HL-60 (cell line): ENCODE measurements at regions not wholly inside any gene's neighbourhood (a gene's known extent, or its start where the extent isn't known, plus 50 kb on each side); places are given as distances from the start of the nearest gene placed in this dataset.

Experiments
- DNase-seq, 2 experiments: peaks; one replicate each; pipeline ENCODE4 v3.0.0-alpha.2; 2010 to 2020; ENCODE audit warnings: low read depth in 1 of 2, low spot score in 1 of 2
- H3K27ac ChIP-seq: fragments of 250-450 bp; sonication (Bioruptor Pico); replicated peaks from 2 replicates; pipeline ENCODE4 v1.5.1; 2020; ENCODE audit warnings: mild to moderate bottlenecking, moderate library complexity
- H3K27me3 ChIP-seq: fragments of 250-450 bp; sonication (Bioruptor Pico); 2 replicates; pipeline ENCODE4 v1.5.1; 2021; ENCODE audit warnings: mild to moderate bottlenecking, moderate library complexity; ENCODE audit not compliant: insufficient read depth, poor library complexity, severe bottlenecking
- H3K4me3 ChIP-seq: replicated peaks from 2 replicates; pipeline ENCODE4 v1.5.1; 2011; ENCODE audit warnings: mild to moderate bottlenecking, control low read depth, low read length; ENCODE audit not compliant: insufficient read depth
- CTCF ChIP-seq: IDR thresholded peaks from one replicate; pipeline ENCODE4 v1.5.1; 2011; ENCODE audit warnings: low read length, control low read depth, inconsistent platforms; ENCODE audit not compliant: insufficient read depth
- GABPA ChIP-seq: IDR thresholded peaks from 2 replicates; pipeline ENCODE4 v1.6.1; 2012; ENCODE audit warnings: low read depth
- POLR2AphosphoS5 ChIP-seq: IDR thresholded peaks from 2 replicates; pipeline ENCODE4 v1.6.1; 2012; ENCODE audit warnings: low read depth
- SPI1 ChIP-seq: IDR thresholded peaks from 2 replicates; pipeline ENCODE4 v1.6.1; 2012; ENCODE audit warnings: low read depth, mild to moderate bottlenecking, borderline replicate concordance
- TF ChIP-seq, protein P1 (sequence below): IDR thresholded peaks from 2 replicates; pipeline ENCODE4 v1.6.1; 2012; ENCODE audit warnings: low read depth; ENCODE audit not compliant: insufficient replicate concordance

GRCh38 chr20:53840532-53840931 is 229.9 kb downstream of the BCAS1 start:
- no peak for DNase-seq
- Histone ChIP-seq H3K27ac (no peak overlapping the region), H3K4me3 (no peak overlapping the region), H3K27me3 (no peaks in the 10 kb centered on the region)
- TF ChIP-seq POLR2AphosphoS5 (no peak), SPI1 (no peak), CTCF (no peak), GABPA (no peak)
- TF ChIP-seq, protein P1, sequence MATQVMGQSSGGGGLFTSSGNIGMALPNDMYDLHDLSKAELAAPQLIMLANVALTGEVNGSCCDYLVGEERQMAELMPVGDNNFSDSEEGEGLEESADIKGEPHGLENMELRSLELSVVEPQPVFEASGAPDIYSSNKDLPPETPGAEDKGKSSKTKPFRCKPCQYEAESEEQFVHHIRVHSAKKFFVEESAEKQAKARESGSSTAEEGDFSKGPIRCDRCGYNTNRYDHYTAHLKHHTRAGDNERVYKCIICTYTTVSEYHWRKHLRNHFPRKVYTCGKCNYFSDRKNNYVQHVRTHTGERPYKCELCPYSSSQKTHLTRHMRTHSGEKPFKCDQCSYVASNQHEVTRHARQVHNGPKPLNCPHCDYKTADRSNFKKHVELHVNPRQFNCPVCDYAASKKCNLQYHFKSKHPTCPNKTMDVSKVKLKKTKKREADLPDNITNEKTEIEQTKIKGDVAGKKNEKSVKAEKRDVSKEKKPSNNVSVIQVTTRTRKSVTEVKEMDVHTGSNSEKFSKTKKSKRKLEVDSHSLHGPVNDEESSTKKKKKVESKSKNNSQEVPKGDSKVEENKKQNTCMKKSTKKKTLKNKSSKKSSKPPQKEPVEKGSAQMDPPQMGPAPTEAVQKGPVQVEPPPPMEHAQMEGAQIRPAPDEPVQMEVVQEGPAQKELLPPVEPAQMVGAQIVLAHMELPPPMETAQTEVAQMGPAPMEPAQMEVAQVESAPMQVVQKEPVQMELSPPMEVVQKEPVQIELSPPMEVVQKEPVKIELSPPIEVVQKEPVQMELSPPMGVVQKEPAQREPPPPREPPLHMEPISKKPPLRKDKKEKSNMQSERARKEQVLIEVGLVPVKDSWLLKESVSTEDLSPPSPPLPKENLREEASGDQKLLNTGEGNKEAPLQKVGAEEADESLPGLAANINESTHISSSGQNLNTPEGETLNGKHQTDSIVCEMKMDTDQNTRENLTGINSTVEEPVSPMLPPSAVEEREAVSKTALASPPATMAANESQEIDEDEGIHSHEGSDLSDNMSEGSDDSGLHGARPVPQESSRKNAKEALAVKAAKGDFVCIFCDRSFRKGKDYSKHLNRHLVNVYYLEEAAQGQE, result no peak

DNA sequence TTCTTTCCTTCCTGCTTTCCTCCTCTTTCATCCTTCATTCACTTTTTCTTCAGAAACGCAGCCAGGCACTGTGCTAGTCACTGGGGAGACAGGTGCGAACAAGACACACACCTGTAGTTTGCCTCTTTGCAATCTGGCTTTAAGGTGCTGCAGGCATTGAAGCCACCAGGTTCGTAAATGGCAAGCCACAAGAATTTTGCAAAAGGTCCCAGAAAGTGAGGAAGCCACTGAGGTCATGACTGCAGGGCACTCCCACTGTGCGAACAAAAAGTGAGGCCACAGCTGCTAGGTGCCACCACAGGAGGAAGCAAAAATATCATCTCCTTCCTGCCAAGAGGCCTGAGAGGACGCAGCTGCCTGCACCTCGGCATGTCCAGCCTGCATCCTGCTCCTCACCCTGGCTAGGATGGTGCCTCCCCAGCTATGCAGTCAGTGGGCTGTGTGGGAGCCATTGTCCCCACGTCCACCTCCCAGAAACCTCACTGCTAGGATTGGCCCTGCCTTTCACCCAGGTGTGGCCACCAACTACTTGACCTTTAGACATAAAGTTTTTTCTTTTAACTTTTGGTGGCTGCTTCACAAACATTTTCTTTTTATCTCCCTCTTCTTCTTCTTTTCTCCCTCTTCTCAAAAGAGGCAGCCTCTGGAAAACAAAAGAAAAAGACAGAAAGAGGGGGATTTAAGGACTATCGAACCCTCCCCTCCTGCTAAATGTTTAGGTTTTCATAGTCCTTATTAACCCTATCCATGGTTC is 230.8 kb downstream of the BCAS1 start:
- DNase-seq, result peak; percentile 80 to 95
- TF ChIP-seq SPI1, result peak; percentile 56; the same call in 1 of the 2 replicates
- TF ChIP-seq POLR2AphosphoS5, result peak; percentile 88
- TF ChIP-seq GABPA, result 0 out of 2 replicates have a peak, but pooled peaks have one; percentile 22
- TF ChIP-seq CTCF, result no peak
- TF ChIP-seq, protein P1, result no peak
- Histone ChIP-seq H3K4me3 (0 out of 2 replicates have a peak overlapping the region, but pooled peaks have one; percentile 6), H3K27me3 (no peaks in the 10 kb centered on the region), H3K27ac (peak overlapping the region; percentile 67)

GRCh38 chr20:53838311-53838868 is 232.0 kb downstream of the BCAS1 start:
- Histone ChIP-seq H3K27me3 (no peaks in the 10 kb centered on the region), H3K4me3 (no peak overlapping the region), H3K27ac (peak overlapping the region; percentile 67)
- TF ChIP-seq POLR2AphosphoS5, result no peak
- no peak for TF ChIP-seq CTCF
- TF ChIP-seq, protein P1, result no peak
- TF ChIP-seq GABPA, result no peak
- no peak for TF ChIP-seq SPI1
- no peak for DNase-seq
